ENCODE measurements at regions not wholly inside any gene's neighbourhood (a gene's known extent, or its start where the extent isn't known, plus 50 kb on each side); places are given as distances from the start of the nearest gene placed in this dataset.

DNA sequence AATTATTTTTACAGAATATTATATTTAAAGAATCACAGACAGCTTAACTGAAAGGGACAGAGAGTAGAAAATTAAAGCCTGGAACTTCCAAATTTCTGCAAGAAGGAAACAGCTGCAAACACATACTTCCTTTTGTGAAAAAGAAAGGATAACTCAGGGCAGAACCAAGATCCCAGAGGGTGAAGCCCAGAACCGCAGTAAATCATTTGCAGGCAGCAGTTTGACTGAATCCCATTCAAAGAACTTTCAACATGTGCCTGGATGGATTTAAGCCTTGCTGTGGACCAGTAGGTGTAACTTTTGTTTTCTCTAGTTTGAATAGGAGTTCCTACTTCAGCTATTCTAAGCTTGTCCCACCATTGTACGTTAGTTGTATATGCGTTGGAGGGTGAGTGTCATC is 733.2 kb downstream of the ROBO2 start:
- TF ChIP-seq, protein P1, sequence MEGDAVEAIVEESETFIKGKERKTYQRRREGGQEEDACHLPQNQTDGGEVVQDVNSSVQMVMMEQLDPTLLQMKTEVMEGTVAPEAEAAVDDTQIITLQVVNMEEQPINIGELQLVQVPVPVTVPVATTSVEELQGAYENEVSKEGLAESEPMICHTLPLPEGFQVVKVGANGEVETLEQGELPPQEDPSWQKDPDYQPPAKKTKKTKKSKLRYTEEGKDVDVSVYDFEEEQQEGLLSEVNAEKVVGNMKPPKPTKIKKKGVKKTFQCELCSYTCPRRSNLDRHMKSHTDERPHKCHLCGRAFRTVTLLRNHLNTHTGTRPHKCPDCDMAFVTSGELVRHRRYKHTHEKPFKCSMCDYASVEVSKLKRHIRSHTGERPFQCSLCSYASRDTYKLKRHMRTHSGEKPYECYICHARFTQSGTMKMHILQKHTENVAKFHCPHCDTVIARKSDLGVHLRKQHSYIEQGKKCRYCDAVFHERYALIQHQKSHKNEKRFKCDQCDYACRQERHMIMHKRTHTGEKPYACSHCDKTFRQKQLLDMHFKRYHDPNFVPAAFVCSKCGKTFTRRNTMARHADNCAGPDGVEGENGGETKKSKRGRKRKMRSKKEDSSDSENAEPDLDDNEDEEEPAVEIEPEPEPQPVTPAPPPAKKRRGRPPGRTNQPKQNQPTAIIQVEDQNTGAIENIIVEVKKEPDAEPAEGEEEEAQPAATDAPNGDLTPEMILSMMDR (IDR thresholded peaks at IDR 0.05) = no peak
- TF ChIP-seq POLR2A (IDR thresholded peaks at IDR 0.05) = no peak
